GM23248 (cell line): ENCODE measurements at regions not wholly inside any gene's neighbourhood (a gene's known extent, or its start where the extent isn't known, plus 50 kb on each side); places are given as distances from the start of the nearest gene placed in this dataset.

Experiments
- DNase-seq: peaks from one replicate; pipeline ENCODE4 v3.0.0-alpha.2; 2015
- H2AFZ ChIP-seq: fragments of 200-600 bp; sonication (generic); 2 replicates; pipeline ENCODE4 v1.6.1; 2016; ENCODE audit warnings: antibody characterized with exemption
- H3F3A ChIP-seq: fragments of 200-600 bp; sonication (generic); 2 replicates; pipeline ENCODE4 v1.6.1; 2016; ENCODE audit warnings: mild to moderate bottlenecking, antibody characterized with exemption, mixed run types; ENCODE audit not compliant: insufficient read depth
- H3K27ac ChIP-seq: fragments of 200-600 bp; sonication (generic); 2 replicates; pipeline ENCODE4 v1.5.1; 2016; ENCODE audit warnings: mild to moderate bottlenecking
- H3K27me3 ChIP-seq: fragments of 200-600 bp; sonication (generic); replicated peaks from 2 replicates; pipeline ENCODE4 v1.6.1; 2016; ENCODE audit warnings: mild to moderate bottlenecking; ENCODE audit not compliant: insufficient read depth
- H3K36me3 ChIP-seq: fragments of 200-600 bp; sonication (generic); 2 replicates; pipeline ENCODE4 v1.6.1; 2016; ENCODE audit warnings: low read depth, mild to moderate bottlenecking
- H3K4me1 ChIP-seq: fragments of 200-600 bp; sonication (generic); 2 replicates; pipeline ENCODE4 v1.6.1; 2016; ENCODE audit warnings: mild to moderate bottlenecking; ENCODE audit not compliant: insufficient read depth
- H3K4me2 ChIP-seq: fragments of 200-600 bp; sonication (generic); one replicate; pipeline ENCODE4 v1.6.1; 2016; ENCODE audit warnings: mild to moderate bottlenecking; ENCODE audit not compliant: unreplicated experiment
- H3K4me3 ChIP-seq: fragments of 200-600 bp; sonication (generic); 2 replicates; pipeline ENCODE4 v1.5.1; 2016; ENCODE audit warnings: mild to moderate bottlenecking
- H3K79me2 ChIP-seq: fragments of 200-600 bp; sonication (generic); 2 replicates; pipeline ENCODE4 v1.6.1; 2016; ENCODE audit warnings: mild to moderate bottlenecking; ENCODE audit not compliant: insufficient read depth
- H3K9ac ChIP-seq: fragments of 200-600 bp; sonication (generic); 2 replicates; pipeline ENCODE4 v1.6.1; 2016; ENCODE audit warnings: mild to moderate bottlenecking
- H3K9me2 ChIP-seq: fragments of 200-600 bp; sonication (generic); 2 replicates; pipeline ENCODE4 v1.6.1; 2016; ENCODE audit warnings: mixed run types, mild to moderate bottlenecking, moderate library complexity; ENCODE audit not compliant: insufficient read depth
- H3K9me3 ChIP-seq: fragments of 200-600 bp; sonication (generic); one replicate; pipeline ENCODE4 v1.6.1; 2017; ENCODE audit warnings: low read depth
- H4K20me1 ChIP-seq: fragments of 200-600 bp; sonication (generic); 2 replicates; pipeline ENCODE4 v1.6.0; 2016; ENCODE audit not compliant: insufficient read depth
- EZH2 ChIP-seq: fragments of 200-600 bp; sonication (generic); IDR thresholded peaks from 2 replicates; pipeline ENCODE4 v1.6.1; 2018; ENCODE audit warnings: antibody characterized with exemption, mild to moderate bottlenecking; ENCODE audit not compliant: insufficient read depth, poor library complexity, severe bottlenecking
- EZH2phosphoT487 ChIP-seq: fragments of 200-600 bp; sonication (generic); IDR thresholded peaks from 2 replicates; pipeline ENCODE4 v1.6.1; 2018; ENCODE audit warnings: antibody characterized with exemption, moderate library complexity, mild to moderate bottlenecking, low read depth; ENCODE audit not compliant: insufficient read depth
- WGBS, 2 experiments: methylation state at CpG; one replicate each; pipeline ENCODE4 v1.1.6; 2015 to 2017; ENCODE audit warnings: low lambda C conversion rate in 2 of 2, low coverage in 1 of 2; ENCODE audit errors: missing lambda C conversion rate in 2 of 2; 5-methylcytosine and 5-hydroxymethylcytosine counted together
- in situ Hi-C: fragments of 300-500 bp; cut with MboI; formaldehyde crosslinking; loops from 2 replicates; pipeline ENCODE4 v1.15.0; 2020

GRCh38 chr1:14009582-14009981 lies 309.6 kb downstream of the PRDM2 start:
- Histone ChIP-seq H3K9me2 (no peaks in the 10 kb centered on the region), H3K9ac (no peak overlapping the region), H2AFZ (no peak overlapping the region), H3K9me3 (no peaks in the 10 kb centered on the region), H4K20me1 (no peaks in the 10 kb centered on the region), H3K4me3 (no peak overlapping the region), H3K27ac (no peak overlapping the region), H3K79me2 (no peaks in the 10 kb centered on the region), H3K36me3 (no peaks in the 10 kb centered on the region), H3K4me1 (no peaks in the 10 kb centered on the region), H3K27me3 (no peaks in the 10 kb centered on the region), H3K4me2 (no peak overlapping the region), H3F3A (no peaks in the 10 kb centered on the region)
- TF ChIP-seq EZH2, result no peak
- TF ChIP-seq EZH2phosphoT487, result no peak
- in situ Hi-C loops, result no loop called here
- WGBS, 2 experiments, result 38 to 57% methylated on average over 3 of the region's 3 CpGs
- DNase-seq, result no peak

- H3K27ac ChIP-seq, result no peak overlapping the region
- H3K4me2 ChIP-seq, result no peak overlapping the region
- H3K79me2 ChIP-seq, result no peaks in the 10 kb centered on the region
- H3F3A ChIP-seq, result no peaks in the 10 kb centered on the region
- in situ Hi-C loops, result no loop called here
- no peaks in the 10 kb centered on the region for H3K4me1 ChIP-seq
- no peaks in the 10 kb centered on the region for H3K9me3 ChIP-seq
- no peaks in the 10 kb centered on the region for H3K36me3 ChIP-seq
- no peak for DNase-seq
- H3K4me3 ChIP-seq, result no peak overlapping the region
- no peak overlapping the region for H2AFZ ChIP-seq
- H3K9ac ChIP-seq, result no peak overlapping the region
- no peaks in the 10 kb centered on the region for H3K27me3 ChIP-seq
- TF ChIP-seq EZH2, result no peak
- no peak for TF ChIP-seq EZH2phosphoT487
- no peaks in the 10 kb centered on the region for H3K9me2 ChIP-seq
- no peaks in the 10 kb centered on the region for H4K20me1 ChIP-seq
Observed at GRCh38 chr1:14010476-14010875, 310.5 kb downstream of the PRDM2 start.

- no peak overlapping the region for H3K4me3 ChIP-seq
- no peaks in the 10 kb centered on the region for H3K79me2 ChIP-seq
- H3K27ac ChIP-seq, result no peak overlapping the region
- no peaks in the 10 kb centered on the region for H3F3A ChIP-seq
- no peaks in the 10 kb centered on the region for H3K36me3 ChIP-seq
- H4K20me1 ChIP-seq, result no peaks in the 10 kb centered on the region
- TF ChIP-seq EZH2phosphoT487 (no peak), EZH2 (no peak)
- no peaks in the 10 kb centered on the region for H3K4me1 ChIP-seq
- H3K9me3 ChIP-seq, result no peaks in the 10 kb centered on the region
- no peaks in the 10 kb centered on the region for H3K9me2 ChIP-seq
- in situ Hi-C loops, result no loop called here
- no peaks in the 10 kb centered on the region for H3K27me3 ChIP-seq
- no peak for DNase-seq
- H3K9ac ChIP-seq, result no peak overlapping the region
- H3K4me2 ChIP-seq, result no peak overlapping the region
- WGBS, 2 experiments, result 21 to 29% methylated on average over 9 of the region's 9 CpGs
- no peak overlapping the region for H2AFZ ChIP-seq
Observed at GRCh38 chr1:14011132-14011531, 311.1 kb downstream of the PRDM2 start.

DNA sequence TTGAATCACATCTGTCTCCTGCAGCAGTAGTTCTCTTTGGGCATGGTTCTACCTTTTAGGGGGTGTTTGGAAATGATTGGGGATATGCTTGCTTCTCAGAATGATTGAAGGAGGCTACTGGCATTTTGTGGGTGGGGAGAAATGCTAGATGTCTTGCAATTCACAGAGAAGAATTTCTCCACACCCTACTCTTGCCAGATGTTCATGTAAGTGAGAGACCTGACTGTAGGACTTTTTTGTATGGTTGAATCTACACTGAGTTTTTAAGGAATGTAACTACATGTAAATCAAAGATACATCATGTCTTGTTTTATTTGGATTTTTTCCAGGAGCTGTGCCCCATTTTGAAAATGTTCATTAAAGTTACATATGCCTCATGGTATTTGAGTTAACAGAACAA lies 311.9 kb downstream of the PRDM2 start:
- TF ChIP-seq EZH2 (no peak), EZH2phosphoT487 (no peak)
- H4K20me1 ChIP-seq, result no peaks in the 10 kb centered on the region
- H3K4me3 ChIP-seq, result no peak overlapping the region
- no peak overlapping the region for H3K27ac ChIP-seq
- no peaks in the 10 kb centered on the region for H3K4me1 ChIP-seq
- no peak for DNase-seq
- H3K27me3 ChIP-seq, result no peaks in the 10 kb centered on the region
- H3F3A ChIP-seq, result no peaks in the 10 kb centered on the region
- H2AFZ ChIP-seq, result no peak overlapping the region
- no peaks in the 10 kb centered on the region for H3K9me2 ChIP-seq
- H3K9me3 ChIP-seq, result no peaks in the 10 kb centered on the region
- in situ Hi-C loops, result no loop called here
- no peak overlapping the region for H3K9ac ChIP-seq
- H3K79me2 ChIP-seq, result no peaks in the 10 kb centered on the region
- H3K36me3 ChIP-seq, result no peaks in the 10 kb centered on the region
- H3K4me2 ChIP-seq, result no peak overlapping the region

GRCh38 chr1:14014929-14015328 lies 314.9 kb downstream of the PRDM2 start:
- TF ChIP-seq EZH2 (no peak), EZH2phosphoT487 (no peak)
- H2AFZ ChIP-seq, result no peak overlapping the region
- in situ Hi-C loops, result no loop called here
- H4K20me1 ChIP-seq, result no peaks in the 10 kb centered on the region
- no peak overlapping the region for H3K4me3 ChIP-seq
- H3K27me3 ChIP-seq, result no peaks in the 10 kb centered on the region
- H3K79me2 ChIP-seq, result no peaks in the 10 kb centered on the region
- no peaks in the 10 kb centered on the region for H3K4me1 ChIP-seq
- H3F3A ChIP-seq, result no peaks in the 10 kb centered on the region
- WGBS, 2 experiments, result 27 to 31% methylated on average over 3 of the region's 3 CpGs
- no peaks in the 10 kb centered on the region for H3K9me2 ChIP-seq
- H3K27ac ChIP-seq, result no peak overlapping the region
- no peak overlapping the region for H3K9ac ChIP-seq
- no peak for DNase-seq
- no peaks in the 10 kb centered on the region for H3K36me3 ChIP-seq
- no peaks in the 10 kb centered on the region for H3K9me3 ChIP-seq
- no peak overlapping the region for H3K4me2 ChIP-seq
